GM12801 (cell line): ENCODE measurements at regions not wholly inside any gene's neighbourhood (a gene's known extent, or its start where the extent isn't known, plus 50 kb on each side); places are given as distances from the start of the nearest gene placed in this dataset.

Experiments used
- CTCF ChIP-seq: IDR thresholded peaks from one replicate; pipeline ENCODE4 v1.5.1; 2011; ENCODE audit warnings: control low read depth; ENCODE audit not compliant: insufficient read length; ENCODE audit errors: extremely low read depth

DNA sequence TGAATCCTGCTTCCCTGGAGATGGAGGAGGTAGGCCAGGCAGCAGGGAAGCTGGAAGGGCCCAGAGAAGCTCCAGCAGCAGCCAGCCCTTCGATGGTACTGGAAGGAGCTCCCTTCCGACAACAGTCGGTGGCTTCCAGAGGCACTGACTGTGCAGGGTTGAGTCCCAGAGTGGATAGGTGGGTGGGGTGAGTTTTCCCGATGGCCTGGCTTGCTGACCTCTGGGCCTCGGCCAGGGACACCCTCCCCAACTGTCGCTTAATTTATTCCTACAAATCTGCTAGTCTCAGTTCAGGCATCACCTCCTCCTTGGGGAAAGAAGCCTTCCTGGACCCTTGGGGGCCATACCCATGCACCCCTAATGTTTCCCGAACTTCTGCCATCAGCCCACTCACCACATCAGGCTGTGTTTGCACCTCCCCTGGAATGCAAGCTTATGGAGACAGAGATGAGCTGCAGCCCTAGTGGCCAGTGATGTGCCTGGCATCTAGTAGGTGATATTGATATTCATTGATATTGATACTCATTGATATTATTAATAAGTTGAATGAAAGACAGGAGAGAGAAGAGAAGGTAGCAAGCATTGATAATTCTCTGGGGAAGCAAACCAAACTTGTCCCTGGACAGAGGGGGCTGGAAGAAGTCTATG lies 104.6 kb upstream of the BOD1 start:
- TF ChIP-seq CTCF = no peak

DNA sequence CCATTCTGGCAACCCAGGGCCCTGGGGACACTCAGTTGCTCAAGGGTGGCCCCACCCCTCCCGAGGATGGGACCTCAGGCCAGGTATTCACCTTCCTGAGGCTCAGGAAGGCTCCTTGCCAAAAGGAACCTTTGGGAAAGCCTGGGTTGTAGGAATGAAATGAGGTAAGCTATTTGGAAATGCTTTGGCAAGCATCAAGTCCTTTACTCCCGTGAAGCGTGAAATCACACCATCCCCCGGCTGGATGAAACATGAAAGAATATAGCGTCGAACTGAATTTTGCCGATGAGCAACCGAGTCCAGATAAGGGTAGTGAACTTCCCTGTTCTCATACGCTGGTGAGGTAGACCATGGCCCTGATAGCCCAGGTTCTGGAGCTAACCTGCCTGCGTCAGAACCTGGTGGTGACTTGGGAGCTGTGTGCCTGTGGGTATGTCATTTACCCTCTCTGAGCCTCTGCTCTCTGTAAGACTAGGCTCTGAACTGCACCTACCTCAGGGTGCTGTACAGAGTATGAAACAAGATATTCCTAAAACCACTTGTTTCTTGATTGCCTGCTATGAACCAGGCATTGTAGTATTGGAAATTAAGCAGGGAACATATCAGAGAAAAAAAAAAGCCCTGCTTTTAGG lies 105.3 kb upstream of the BOD1 start:
- no peak for TF ChIP-seq CTCF

DNA sequence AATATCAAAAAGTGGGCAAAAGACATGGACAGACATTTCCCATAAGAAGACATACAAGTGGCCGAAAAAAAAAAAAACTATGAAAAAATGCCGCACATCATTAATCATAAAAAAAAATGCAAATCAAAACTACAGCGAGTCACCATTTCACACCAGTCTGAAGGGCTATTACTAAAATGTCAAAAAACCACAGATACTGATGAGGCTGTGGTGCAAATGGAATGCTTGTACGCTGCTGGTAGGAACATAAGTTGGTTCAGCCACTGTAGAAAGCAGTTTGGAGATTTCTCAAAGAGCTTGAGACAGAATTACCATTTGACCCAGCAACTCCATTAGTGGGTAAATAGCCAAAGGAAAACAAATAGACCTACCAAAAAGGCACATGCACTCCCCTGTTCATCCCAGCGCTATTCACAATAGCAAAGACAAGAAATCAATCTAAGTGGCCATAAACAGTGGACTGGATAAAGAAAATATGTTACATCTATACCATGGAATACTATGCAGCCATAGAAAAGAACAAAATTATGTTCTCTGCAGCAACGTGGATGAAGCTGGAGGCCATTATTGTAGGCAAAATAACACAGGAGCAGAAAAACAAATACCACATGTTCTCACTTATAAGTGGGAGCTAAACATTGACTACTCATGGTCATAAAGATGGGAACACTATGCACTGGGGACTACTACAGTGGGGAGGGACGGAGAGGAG lies 110.6 kb upstream of the BOD1 start:
- TF ChIP-seq CTCF = no peak

- no peak for TF ChIP-seq CTCF
Observed at GRCh38 chr5:173727839-173728778, 111.7 kb upstream of the BOD1 start.

- no peak for TF ChIP-seq CTCF
Observed at GRCh38 chr5:173729079-173729765, 112.8 kb upstream of the BOD1 start.

DNA sequence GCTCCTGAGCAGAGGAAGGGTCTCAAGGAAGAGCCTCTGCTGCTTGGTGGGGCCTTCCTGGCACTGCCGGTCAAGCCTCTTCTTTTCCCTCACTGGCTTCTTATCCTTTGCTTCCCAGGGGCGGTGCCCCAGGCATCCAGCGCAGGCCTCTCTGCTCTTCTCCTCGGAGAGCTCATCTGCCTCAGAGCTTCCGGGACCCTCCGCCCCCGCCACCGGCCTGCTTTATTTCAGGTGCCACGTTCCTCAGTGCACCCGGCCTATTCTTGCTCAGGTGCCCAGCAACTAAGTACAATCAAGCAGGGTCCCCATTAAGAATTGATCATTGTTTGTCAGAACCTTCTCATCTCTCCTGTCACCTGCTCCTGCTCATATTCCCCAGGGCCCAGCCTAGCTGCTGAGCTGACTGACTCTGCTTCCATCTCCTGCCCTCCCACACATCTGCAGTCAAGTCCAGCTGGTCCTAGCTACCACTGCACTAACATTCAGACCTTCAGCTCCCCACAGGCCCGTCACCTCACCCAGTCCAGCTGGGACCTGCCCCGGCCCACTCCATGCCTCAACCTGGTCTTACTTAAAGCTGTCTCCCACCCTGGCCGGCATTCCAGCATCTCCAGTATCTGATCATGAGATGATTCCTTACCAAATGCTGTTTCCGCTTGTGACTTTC lies 114.3 kb upstream of the BOD1 start:
- no peak for TF ChIP-seq CTCF
